HS-5 (cell line): ENCODE measurements at regions not wholly inside any gene's neighbourhood (a gene's known extent, or its start where the extent isn't known, plus 50 kb on each side); places are given as distances from the start of the nearest gene placed in this dataset.
"Not testable (repeated sequence)": the region's sequence is repeated elsewhere in the genome, so short reads cannot be mapped to it uniquely, and the experiment has no call there.

Source experiments
- DNase-seq: peaks from one replicate; pipeline ENCODE4 v3.0.0-alpha.2; 2012; ENCODE audit warnings: low read depth

DNA sequence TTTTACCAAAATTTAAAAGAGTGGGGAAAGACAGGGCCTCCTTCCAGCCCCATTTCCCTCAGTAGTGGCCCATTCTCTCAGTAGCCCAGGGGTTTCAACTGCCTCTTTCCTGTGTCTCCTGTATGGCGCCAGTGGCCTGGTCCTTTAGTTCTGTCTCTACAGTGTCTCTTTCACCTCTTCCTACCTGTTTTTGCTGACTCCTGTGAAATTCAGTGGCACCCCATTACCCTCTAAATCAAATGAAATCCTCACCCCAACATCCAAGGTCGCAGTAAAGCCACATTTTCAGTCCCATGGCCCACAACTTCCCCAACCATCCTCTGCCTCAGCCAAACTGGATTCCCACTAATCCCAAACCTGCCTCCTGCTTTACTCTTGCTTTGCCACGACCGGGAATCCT, 200.7 kb downstream of the IPMK start:
- no peak for DNase-seq

- DNase-seq = no peak
Observed at GRCh38 chr10:58066126-58066525, 201.6 kb downstream of the IPMK start.

- DNase-seq = no peak
Observed at GRCh38 chr10:58065529-58065815, 202.2 kb downstream of the IPMK start.

DNA sequence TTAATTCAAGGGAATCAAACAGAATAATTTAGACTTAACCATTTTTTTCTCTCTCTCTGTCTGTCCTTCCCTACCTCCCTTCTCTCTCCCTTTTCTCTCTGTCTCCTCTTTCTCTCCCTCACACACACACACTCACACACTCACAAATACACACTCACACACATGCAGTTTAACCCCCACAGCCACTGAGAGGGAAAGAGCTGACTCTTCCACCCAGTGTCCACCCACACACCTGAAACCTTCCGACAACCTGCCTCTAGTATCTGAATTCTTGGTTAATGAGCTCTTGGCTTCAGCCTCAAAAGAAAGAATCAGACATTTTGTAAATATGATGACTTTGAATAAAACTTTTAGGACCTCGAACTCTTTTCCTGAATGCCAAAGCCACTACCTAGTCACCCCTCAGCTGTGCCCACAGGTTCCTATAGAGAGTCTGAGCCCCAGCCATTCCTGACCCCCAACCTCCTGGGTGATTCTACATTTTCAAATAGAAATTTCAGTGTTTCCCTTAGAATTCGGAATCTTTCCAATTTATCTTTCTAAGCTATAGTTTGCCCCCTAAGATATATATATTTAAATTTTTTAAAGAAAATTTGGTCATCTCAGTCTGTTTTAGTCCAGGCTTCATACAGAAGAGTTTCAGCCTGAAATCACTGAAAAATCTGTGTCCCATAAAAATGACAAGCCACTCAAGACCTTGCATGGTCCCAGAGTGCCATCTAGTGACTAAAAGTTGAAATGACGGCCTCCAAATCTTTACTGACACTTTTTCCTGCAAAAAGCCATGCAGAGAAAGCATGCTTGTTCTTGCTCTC, 202.8 kb downstream of the IPMK start:
- peak; percentile 36 for DNase-seq

GRCh38 chr10:58063861-58064480, 203.7 kb downstream of the IPMK start:
- DNase-seq = no peak

DNA sequence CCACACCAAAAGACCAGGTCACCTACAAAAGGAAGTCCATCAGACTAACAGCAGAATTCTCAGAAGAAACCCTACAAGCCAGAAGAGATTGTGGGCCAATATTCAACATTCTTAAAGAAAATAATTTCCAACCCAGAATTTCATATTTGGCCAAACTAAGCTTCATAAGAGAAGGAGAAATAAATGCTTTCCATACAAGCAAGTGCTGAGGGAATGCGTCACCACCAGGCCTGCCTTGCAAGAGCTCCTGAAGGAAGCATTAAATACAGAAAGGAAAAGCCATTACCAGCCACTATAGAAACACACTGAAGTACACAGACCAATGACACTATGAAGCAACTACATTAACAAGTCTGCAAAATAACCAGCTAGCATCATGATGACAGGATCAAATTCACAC, 209.0 kb downstream of the IPMK start:
- not testable (repeated sequence) for DNase-seq

GRCh38 chr10:58054881-58055280, 212.8 kb downstream of the IPMK start:
- DNase-seq = no peak

GRCh38 chr10:58052772-58053171, 214.9 kb downstream of the IPMK start:
- no peak for DNase-seq

GRCh38 chr10:58050575-58050974, 217.1 kb downstream of the IPMK start:
- DNase-seq = no peak

DNA sequence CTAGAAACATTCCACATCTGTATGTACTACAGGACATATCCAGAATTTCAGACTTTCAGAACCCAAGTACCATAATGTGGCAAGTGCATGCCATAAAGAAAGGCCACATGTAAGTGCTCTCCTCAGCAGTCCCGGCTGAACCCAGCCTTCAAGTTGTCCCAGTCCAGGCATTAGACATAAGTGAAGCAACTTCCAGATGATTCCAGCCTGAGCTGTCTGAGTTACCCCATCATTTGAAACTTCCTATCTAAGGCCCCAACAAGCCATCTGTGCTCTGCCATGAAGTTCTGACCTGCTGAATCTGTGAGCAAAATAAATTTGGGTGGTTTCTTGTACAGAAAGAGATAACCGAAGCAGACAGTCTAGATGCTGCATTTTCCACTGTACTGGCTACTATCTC, 218.8 kb downstream of the IPMK start:
- no peak for DNase-seq

DNA sequence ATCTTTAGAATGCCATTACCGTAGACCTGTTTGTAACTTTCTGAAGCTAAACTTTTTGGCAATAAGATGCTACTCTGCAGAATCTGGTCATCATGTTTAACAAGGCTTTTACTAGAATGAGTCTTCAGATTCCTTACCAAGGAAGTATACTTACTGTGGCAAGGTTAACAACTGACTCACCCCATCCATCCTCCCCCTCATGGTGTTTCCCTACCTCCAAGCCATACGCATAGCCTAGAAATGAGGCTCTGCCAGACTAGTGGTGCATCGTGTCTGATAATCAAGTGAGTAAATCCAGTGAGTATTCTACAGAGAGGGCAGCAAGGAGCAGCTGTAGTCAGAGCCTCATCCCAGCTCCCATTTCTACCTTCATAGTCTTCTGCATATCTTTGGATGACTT, 223.6 kb downstream of the IPMK start:
- peak; percentile 86 for DNase-seq

DNA sequence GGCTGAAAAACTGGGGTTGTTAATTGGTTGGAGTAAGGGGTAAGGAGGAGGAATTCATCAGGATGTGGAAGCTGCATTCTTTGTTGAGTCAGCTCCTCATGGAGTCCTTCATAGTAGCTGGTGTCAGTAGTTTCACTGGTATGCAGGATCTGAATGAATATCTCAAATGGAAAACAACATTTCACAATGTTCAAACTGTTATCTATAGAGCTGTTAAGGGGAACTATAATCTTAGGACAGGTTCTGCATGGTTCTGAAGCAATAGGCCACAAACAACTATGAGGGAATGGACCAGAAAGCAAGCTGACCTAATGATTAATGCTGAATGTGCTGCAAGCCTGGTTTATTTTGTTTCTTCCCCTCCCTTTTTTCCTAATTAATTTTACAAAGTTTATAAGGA, 225.8 kb downstream of the IPMK start:
- DNase-seq = no peak

DNA sequence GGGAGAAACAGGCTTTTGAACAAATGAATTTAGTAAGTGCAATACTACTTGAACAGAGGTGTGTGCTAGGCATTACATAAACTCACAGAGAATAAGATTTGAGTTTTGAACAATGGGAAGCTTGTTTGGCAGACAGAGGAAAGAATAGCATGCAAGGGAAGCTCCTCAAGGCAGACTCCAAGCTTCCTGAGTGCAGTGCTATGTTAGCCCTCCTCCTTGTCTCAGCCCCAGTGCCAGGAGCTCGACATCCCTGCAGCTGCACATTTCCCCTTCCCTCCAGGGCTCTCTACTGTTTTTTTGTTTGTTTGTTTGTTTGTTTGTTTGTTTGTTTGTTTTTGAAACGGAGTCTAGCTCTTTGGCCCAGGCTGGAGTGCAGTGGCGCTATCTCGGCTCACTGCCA, 237.5 kb downstream of the IPMK start:
- no peak for DNase-seq

DNA sequence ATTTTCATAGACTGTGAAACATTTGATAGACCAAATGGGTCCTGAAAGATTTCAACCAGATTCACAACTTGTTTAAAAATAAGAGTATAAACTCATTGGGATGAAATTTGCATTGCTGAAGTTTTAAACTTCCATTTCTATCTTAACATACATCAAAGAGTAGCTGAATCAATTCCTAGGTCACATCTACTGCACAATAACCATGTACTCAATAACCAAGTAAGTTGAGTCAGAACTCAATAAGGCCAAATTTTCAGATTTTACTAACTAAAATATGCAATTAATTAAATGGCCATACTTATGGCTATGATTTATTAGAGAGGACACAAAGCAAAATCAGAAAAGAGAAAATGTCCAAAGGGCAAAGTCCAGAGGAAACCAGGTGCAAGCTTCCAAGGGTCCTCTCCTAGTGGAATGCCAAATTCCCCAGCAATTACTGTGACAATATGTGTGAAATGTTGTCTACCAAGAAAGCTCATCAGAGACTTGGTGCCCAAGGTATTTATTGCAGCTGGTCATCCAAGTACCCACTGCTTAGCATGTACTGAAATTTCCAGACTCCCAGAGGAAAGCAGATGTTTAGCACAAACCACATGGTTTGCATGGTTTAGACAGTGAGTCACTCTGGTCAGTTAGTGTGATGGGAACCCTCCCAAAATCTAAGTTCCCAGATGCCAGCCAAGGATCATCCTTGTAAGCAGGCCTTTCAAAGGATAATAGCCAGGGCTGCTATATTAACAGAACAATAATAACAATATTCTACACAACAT, 238.9 kb downstream of the IPMK start:
- DNase-seq = peak; percentile 89

GRCh38 chr10:58027426-58027825, 240.3 kb downstream of the IPMK start:
- no peak for DNase-seq

- no peak for DNase-seq
Observed at GRCh38 chr10:58026036-58026435, 241.7 kb downstream of the IPMK start.

- peak; percentile 85 for DNase-seq
Observed at GRCh38 chr10:58023341-58024073, 244.2 kb downstream of the IPMK start.

DNA sequence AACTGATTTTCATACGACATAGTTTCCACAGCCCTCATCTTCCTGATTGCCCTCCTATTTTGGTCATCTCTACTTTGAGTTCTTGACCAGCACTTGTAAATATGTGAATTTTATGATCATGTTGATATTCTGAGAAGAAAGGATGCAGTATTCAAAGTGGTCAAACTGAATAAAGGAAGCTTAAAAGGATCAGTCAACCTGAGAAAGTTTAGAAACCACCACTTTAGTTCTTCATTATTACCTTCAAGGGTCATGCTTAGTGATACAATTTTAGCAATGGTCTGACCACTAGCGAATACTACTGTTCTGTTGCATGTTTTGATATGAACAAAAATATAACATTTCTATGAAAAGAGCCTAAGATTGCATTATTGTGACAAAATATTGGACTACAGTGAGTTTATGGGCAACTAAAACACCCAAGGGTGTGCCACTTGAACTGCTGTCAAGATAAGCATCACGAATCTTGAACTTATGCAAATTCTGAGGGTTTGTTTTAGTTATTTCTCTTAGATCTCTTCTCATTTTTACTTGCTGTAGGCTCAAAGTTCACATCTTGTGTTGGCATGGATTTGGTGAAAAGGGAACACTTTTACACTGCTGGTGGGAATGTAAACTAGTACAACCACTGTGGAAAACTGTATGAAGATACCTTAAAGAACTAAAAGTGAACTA, 247.7 kb downstream of the IPMK start:
- DNase-seq = no peak

- peak; percentile 83 for DNase-seq
Observed at GRCh38 chr10:58017719-58018367, 249.9 kb downstream of the IPMK start.

DNA sequence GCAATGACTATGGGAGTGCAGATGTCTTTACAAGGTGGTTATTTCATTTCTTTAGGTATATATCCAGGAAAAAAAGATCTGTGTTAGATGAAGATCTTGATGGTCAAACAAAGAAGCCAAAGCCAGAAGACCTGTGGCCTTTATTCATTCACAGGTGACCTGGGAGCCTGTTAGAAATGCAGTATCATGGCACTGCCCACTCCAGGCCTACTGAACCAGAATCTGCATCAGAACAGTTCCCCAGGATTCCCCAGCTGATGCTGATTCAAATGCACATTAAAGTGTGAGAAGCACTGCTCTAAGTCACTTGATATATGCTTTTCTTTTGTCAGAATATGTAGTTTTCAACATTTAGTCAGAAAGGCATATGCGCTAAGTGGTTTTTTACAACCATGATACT, 251.1 kb downstream of the IPMK start:
- no peak for DNase-seq

- DNase-seq = no peak
Observed at GRCh38 chr10:58014436-58014835, 253.3 kb downstream of the IPMK start.
